CD4-positive, alpha-beta memory T cell (primary cell): ENCODE measurements at regions not wholly inside any gene's neighbourhood (a gene's known extent, or its start where the extent isn't known, plus 50 kb on each side); places are given as distances from the start of the nearest gene placed in this dataset.

Experiments
- CTCF ChIA-PET: fragments of 350-600 bp; sonication (Branson Sonifier 250); formaldehyde crosslinking; loops from one replicate; lab custom pipeline; 2021; ENCODE audit warnings: inconsistent platforms; ENCODE audit not compliant: partially characterized antibody; lab: Charles Lee
- POLR2A ChIA-PET: fragments of 350-600 bp; sonication (Branson Sonifier 250); formaldehyde crosslinking; loops from one replicate; lab custom pipeline; 2021; ENCODE audit not compliant: partially characterized antibody; lab: Charles Lee
- DNase-seq, 5 donors: peaks; one replicate each; pipeline versions ENCODE4 v3.0.0 to v3.0.0-alpha.2; 2020 to 2022; ENCODE audit warnings: mixed read lengths in 1 of 5
- H3K27ac ChIP-seq: one replicate; pipeline ENCODE4 v1.7.0; 2013; ENCODE audit warnings: low read depth, low read length
- H3K27me3 ChIP-seq: 2 replicates; pipeline ENCODE4 v1.7.0; 2013; ENCODE audit warnings: mild to moderate bottlenecking, low read length, moderate library complexity; ENCODE audit not compliant: insufficient read depth
- H3K36me3 ChIP-seq: 2 replicates; pipeline ENCODE4 v1.7.0; 2013; ENCODE audit warnings: mild to moderate bottlenecking, low read length, moderate library complexity; ENCODE audit not compliant: insufficient read depth
- H3K4me1 ChIP-seq: 2 replicates; pipeline ENCODE4 v1.7.0; 2013; ENCODE audit warnings: mild to moderate bottlenecking, low read length, moderate library complexity; ENCODE audit not compliant: insufficient read depth
- H3K4me3 ChIP-seq, 2 donors: one replicate each; pipeline ENCODE4 v1.7.0; 2013; ENCODE audit warnings: low read length in 2 of 2, mild to moderate bottlenecking in 1 of 2
- H3K9me3 ChIP-seq, 2 donors: one replicate each; pipeline ENCODE4 v1.7.0; 2013; ENCODE audit warnings: low read length in 2 of 2, control low read depth in 1 of 2; ENCODE audit not compliant: control insufficient read depth in 1 of 2
- H3K27ac Mint-ChIP-seq, 7 donors: one replicate each; pipeline ENCODE4 v1.8.0; 2020 to 2021; ENCODE audit warnings: mixed read lengths in 7 of 7, mild to moderate bottlenecking in 6 of 7, inconsistent platforms in 3 of 7, moderate library complexity in 3 of 7
- H3K27me3 Mint-ChIP-seq, 2 donors: one replicate each; pipeline ENCODE4 v1.8.0; 2020 to 2021; ENCODE audit warnings: mixed read lengths in 2 of 2
- H3K36me3 Mint-ChIP-seq, 2 donors: one replicate each; pipeline ENCODE4 v1.8.0; 2020 to 2021; ENCODE audit warnings: mixed read lengths in 2 of 2, inconsistent platforms in 1 of 2, mild to moderate bottlenecking in 1 of 2
- H3K4me1 Mint-ChIP-seq, 4 donors: one replicate each; pipeline ENCODE4 v1.8.0; 2020 to 2021; ENCODE audit warnings: mixed read lengths in 4 of 4, mild to moderate bottlenecking in 1 of 4
- H3K4me3 Mint-ChIP-seq, 8 donors: one replicate each; pipeline ENCODE4 v1.8.0; 2020 to 2021; ENCODE audit warnings: mixed read lengths in 8 of 8, mild to moderate bottlenecking in 7 of 8, moderate library complexity in 6 of 8, inconsistent platforms in 3 of 8
- H3K9me3 Mint-ChIP-seq, 8 donors: one replicate each; pipeline ENCODE4 v1.8.0; 2020 to 2021; ENCODE audit warnings: mixed read lengths in 8 of 8, mild to moderate bottlenecking in 5 of 8, inconsistent platforms in 3 of 8, moderate library complexity in 1 of 8
- intact Hi-C: fragments of 100-400 bp; cut with micrococcal nuclease; formaldehyde crosslinking; loops from one replicate; pipeline ENCODE4 v1.15.1; 2023

GRCh38 chr2:217086038-217086522 is 226.2 kb upstream of the TNP1 start:
- Mint-ChIP-seq H3K27me3 (peaks cover 2% of the 10 kb centered on the region in 2 donors), H3K36me3 (no peaks in the 10 kb centered on the region), H3K4me1 (peaks cover 5 to 8% (median 5%) of the 10 kb centered on the region in 4 donors), H3K4me3 (no peak overlapping the region), H3K9me3 (peaks cover 0 to 1% (median 0%) of the 10 kb centered on the region in 8 donors), H3K27ac (no peak overlapping the region)
- H3K27ac ChIP-seq, result no peak overlapping the region
- POLR2A ChIA-PET, result no interaction called here
- no peaks in the 10 kb centered on the region for H3K9me3 ChIP-seq
- H3K4me1 ChIP-seq, result no peaks in the 10 kb centered on the region
- no peaks in the 10 kb centered on the region for H3K36me3 ChIP-seq
- CTCF ChIA-PET, result no interaction called here
- intact Hi-C loops, result no loop called here
- H3K27me3 ChIP-seq, result no peaks in the 10 kb centered on the region
- no peak overlapping the region for H3K4me3 ChIP-seq
- DNase-seq, result no peak

GRCh38 chr2:217085543-217085942 is 225.7 kb upstream of the TNP1 start:
- Mint-ChIP-seq H3K4me3 (no peak overlapping the region), H3K27me3 (peaks cover 2% of the 10 kb centered on the region in 2 donors), H3K4me1 (peaks cover 5 to 6% (median 5%) of the 10 kb centered on the region in 4 donors), H3K9me3 (peaks cover 0 to 1% (median 0%) of the 10 kb centered on the region in 8 donors), H3K36me3 (no peaks in the 10 kb centered on the region), H3K27ac (no peak overlapping the region)
- no peak overlapping the region for H3K27ac ChIP-seq
- ChIA-PET POLR2A (no interaction called here), CTCF (no interaction called here)
- no peaks in the 10 kb centered on the region for H3K4me1 ChIP-seq
- no peaks in the 10 kb centered on the region for H3K9me3 ChIP-seq
- intact Hi-C loops, result no loop called here
- no peaks in the 10 kb centered on the region for H3K36me3 ChIP-seq
- no peak for DNase-seq
- no peaks in the 10 kb centered on the region for H3K27me3 ChIP-seq
- H3K4me3 ChIP-seq, result no peak overlapping the region

GRCh38 chr2:217081799-217082198 is 221.9 kb upstream of the TNP1 start:
- POLR2A ChIA-PET, result no interaction called here
- Mint-ChIP-seq H3K27ac (no peak overlapping the region), H3K9me3 (peaks cover 0 to 1% (median 0%) of the 10 kb centered on the region in 8 donors), H3K4me3 (no peak overlapping the region), H3K36me3 (no peaks in the 10 kb centered on the region), H3K4me1 (no peaks in the 10 kb centered on the region), H3K27me3 (peaks cover 2% of the 10 kb centered on the region in 2 donors)
- Histone ChIP-seq H3K36me3 (no peaks in the 10 kb centered on the region), H3K4me1 (no peaks in the 10 kb centered on the region), H3K27me3 (no peaks in the 10 kb centered on the region), H3K9me3 (no peaks in the 10 kb centered on the region), H3K4me3 (no peak overlapping the region), H3K27ac (no peak overlapping the region)
- DNase-seq, result no peak
- intact Hi-C loops, result no loop called here
- CTCF ChIA-PET, result no interaction called here

GRCh38 chr2:217079165-217079564 is 219.3 kb upstream of the TNP1 start:
- DNase-seq, result no peak
- H3K4me1 ChIP-seq, result no peaks in the 10 kb centered on the region
- Mint-ChIP-seq H3K9me3 (peaks cover 0 to 1% (median 0%) of the 10 kb centered on the region in 8 donors), H3K4me1 (no peaks in the 10 kb centered on the region), H3K27ac (no peak overlapping the region), H3K27me3 (peaks cover 2% of the 10 kb centered on the region in 2 donors), H3K36me3 (no peaks in the 10 kb centered on the region), H3K4me3 (no peak overlapping the region)
- no peak overlapping the region for H3K4me3 ChIP-seq
- ChIA-PET CTCF (no interaction called here), POLR2A (no interaction called here)
- H3K9me3 ChIP-seq, result no peaks in the 10 kb centered on the region
- intact Hi-C loops, result no loop called here
- H3K36me3 ChIP-seq, result no peaks in the 10 kb centered on the region
- no peaks in the 10 kb centered on the region for H3K27me3 ChIP-seq
- H3K27ac ChIP-seq, result no peak overlapping the region

- Histone ChIP-seq H3K4me3 (no peak overlapping the region), H3K27ac (no peak overlapping the region), H3K9me3 (no peaks in the 10 kb centered on the region), H3K4me1 (no peaks in the 10 kb centered on the region), H3K27me3 (no peaks in the 10 kb centered on the region), H3K36me3 (no peaks in the 10 kb centered on the region)
- no peak for DNase-seq
- Mint-ChIP-seq H3K27me3 (no peaks in the 10 kb centered on the region), H3K4me3 (no peak overlapping the region), H3K36me3 (no peaks in the 10 kb centered on the region), H3K4me1 (no peaks in the 10 kb centered on the region), H3K27ac (no peak overlapping the region), H3K9me3 (no peaks in the 10 kb centered on the region)
- POLR2A ChIA-PET, result no interaction called here
- intact Hi-C loops, result no loop called here
- CTCF ChIA-PET, result no interaction called here
Observed at GRCh38 chr2:217077831-217078407, 218.1 kb upstream of the TNP1 start.

- Mint-ChIP-seq H3K4me1 (no peaks in the 10 kb centered on the region), H3K4me3 (no peak overlapping the region), H3K27ac (no peak overlapping the region), H3K27me3 (no peaks in the 10 kb centered on the region), H3K9me3 (no peaks in the 10 kb centered on the region), H3K36me3 (no peaks in the 10 kb centered on the region)
- H3K36me3 ChIP-seq, result no peaks in the 10 kb centered on the region
- H3K27me3 ChIP-seq, result no peaks in the 10 kb centered on the region
- ChIA-PET POLR2A (no interaction called here), CTCF (no interaction called here)
- no peaks in the 10 kb centered on the region for H3K9me3 ChIP-seq
- no peak overlapping the region for H3K4me3 ChIP-seq
- intact Hi-C loops, result no loop called here
- no peaks in the 10 kb centered on the region for H3K4me1 ChIP-seq
- no peak for DNase-seq
- H3K27ac ChIP-seq, result no peak overlapping the region
Observed at GRCh38 chr2:217076657-217077232, 216.9 kb upstream of the TNP1 start.

GRCh38 chr2:217076058-217076435 is 216.2 kb upstream of the TNP1 start:
- H3K9me3 ChIP-seq, result no peaks in the 10 kb centered on the region
- POLR2A ChIA-PET, result no interaction called here
- no peaks in the 10 kb centered on the region for H3K27me3 ChIP-seq
- Mint-ChIP-seq H3K4me1 (no peaks in the 10 kb centered on the region), H3K27me3 (no peaks in the 10 kb centered on the region), H3K27ac (no peak overlapping the region), H3K9me3 (no peaks in the 10 kb centered on the region), H3K36me3 (no peaks in the 10 kb centered on the region), H3K4me3 (no peak overlapping the region)
- no peak overlapping the region for H3K27ac ChIP-seq
- no peaks in the 10 kb centered on the region for H3K4me1 ChIP-seq
- no peak overlapping the region for H3K4me3 ChIP-seq
- CTCF ChIA-PET, result no interaction called here
- intact Hi-C loops, result no loop called here
- no peaks in the 10 kb centered on the region for H3K36me3 ChIP-seq
- no peak for DNase-seq
